ENCODE measurements at regions not wholly inside any gene's neighbourhood (a gene's known extent, or its start where the extent isn't known, plus 50 kb on each side); places are given as distances from the start of the nearest gene placed in this dataset.

GRCh38 chr13:107738004-107738403 is 477.3 kb downstream of the LIG4 start:
- H3K4me3 Mint-ChIP-seq = no peak overlapping the region
- no peaks in the 10 kb centered on the region for H3K4me1 Mint-ChIP-seq (ENCODE audit: low read depth)
- H3K9me3 Mint-ChIP-seq = no peaks in the 10 kb centered on the region
- H3K27ac Mint-ChIP-seq = no peak overlapping the region
- no peaks in the 10 kb centered on the region for H3K27me3 Mint-ChIP-seq
- no peaks in the 10 kb centered on the region for H3K36me3 Mint-ChIP-seq (ENCODE audit: low read depth)

GRCh38 chr13:107736731-107737130 is 478.6 kb downstream of the LIG4 start:
- Mint-ChIP-seq H3K27ac (no peak overlapping the region), H3K4me3 (no peak overlapping the region), H3K9me3 (no peaks in the 10 kb centered on the region), H3K4me1 (ENCODE audit: low read depth) (no peaks in the 10 kb centered on the region), H3K27me3 (no peaks in the 10 kb centered on the region), H3K36me3 (ENCODE audit: low read depth) (no peaks in the 10 kb centered on the region)

- H3K4me3 Mint-ChIP-seq = no peak overlapping the region
- H3K36me3 Mint-ChIP-seq (ENCODE audit: low read depth) = no peaks in the 10 kb centered on the region
- H3K4me1 Mint-ChIP-seq (ENCODE audit: low read depth) = no peaks in the 10 kb centered on the region
- H3K27me3 Mint-ChIP-seq = no peaks in the 10 kb centered on the region
- no peak overlapping the region for H3K27ac Mint-ChIP-seq
- H3K9me3 Mint-ChIP-seq = no peaks in the 10 kb centered on the region
Observed at GRCh38 chr13:107736170-107736569, 479.2 kb downstream of the LIG4 start.

- Mint-ChIP-seq H3K4me1 (ENCODE audit: low read depth) (no peaks in the 10 kb centered on the region), H3K27me3 (no peaks in the 10 kb centered on the region), H3K36me3 (ENCODE audit: low read depth) (no peaks in the 10 kb centered on the region), H3K9me3 (no peaks in the 10 kb centered on the region), H3K27ac (no peak overlapping the region), H3K4me3 (no peak overlapping the region)
Observed at GRCh38 chr13:107734891-107735625, 480.3 kb downstream of the LIG4 start.

- H3K27ac Mint-ChIP-seq = no peak overlapping the region
Observed at GRCh38 chr13:107733276-107733675, 482.1 kb downstream of the LIG4 start.

GRCh38 chr13:107730813-107731212 is 484.5 kb downstream of the LIG4 start:
- Mint-ChIP-seq H3K9me3 (peaks cover 3% of the 10 kb centered on the region), H3K36me3 (ENCODE audit: low read depth) (no peaks in the 10 kb centered on the region), H3K27ac (no peak overlapping the region), H3K4me1 (ENCODE audit: low read depth) (no peaks in the 10 kb centered on the region), H3K27me3 (no peaks in the 10 kb centered on the region), H3K4me3 (no peak overlapping the region)

More at GRCh38 chr13:107733276-107733675, 482.1 kb downstream of the LIG4 start:
- no peaks in the 10 kb centered on the region for H3K27me3 Mint-ChIP-seq
- H3K9me3 Mint-ChIP-seq = no peaks in the 10 kb centered on the region
- no peak overlapping the region for H3K4me3 Mint-ChIP-seq
- no peaks in the 10 kb centered on the region for H3K4me1 Mint-ChIP-seq (ENCODE audit: low read depth)
- H3K36me3 Mint-ChIP-seq (ENCODE audit: low read depth) = no peaks in the 10 kb centered on the region

- Mint-ChIP-seq H3K27me3 (no peaks in the 10 kb centered on the region), H3K9me3 (peaks cover 12% of the 10 kb centered on the region), H3K27ac (no peak overlapping the region), H3K36me3 (ENCODE audit: low read depth) (no peaks in the 10 kb centered on the region), H3K4me3 (no peak overlapping the region), H3K4me1 (ENCODE audit: low read depth) (no peaks in the 10 kb centered on the region)
Observed at GRCh38 chr13:107721125-107721869, 494.0 kb downstream of the LIG4 start.

- H3K4me3 Mint-ChIP-seq = no peak overlapping the region
- no peaks in the 10 kb centered on the region for H3K36me3 Mint-ChIP-seq (ENCODE audit: low read depth)
- H3K4me1 Mint-ChIP-seq (ENCODE audit: low read depth) = no peaks in the 10 kb centered on the region
- peaks cover 12% of the 10 kb centered on the region for H3K9me3 Mint-ChIP-seq
- H3K27me3 Mint-ChIP-seq = no peaks in the 10 kb centered on the region
- H3K27ac Mint-ChIP-seq = no peak overlapping the region
Observed at GRCh38 chr13:107716741-107717140, 498.6 kb downstream of the LIG4 start.

- Mint-ChIP-seq H3K27ac (no peak overlapping the region), H3K27me3 (no peaks in the 10 kb centered on the region), H3K36me3 (ENCODE audit: low read depth) (no peaks in the 10 kb centered on the region), H3K9me3 (peaks cover 12% of the 10 kb centered on the region), H3K4me3 (no peak overlapping the region), H3K4me1 (ENCODE audit: low read depth) (no peaks in the 10 kb centered on the region)
Observed at GRCh38 chr13:107716241-107716640, 499.1 kb downstream of the LIG4 start.

GRCh38 chr13:107715496-107715895 is 499.8 kb downstream of the LIG4 start:
- Mint-ChIP-seq H3K9me3 (peaks cover 12% of the 10 kb centered on the region), H3K27me3 (no peaks in the 10 kb centered on the region), H3K4me1 (ENCODE audit: low read depth) (no peaks in the 10 kb centered on the region), H3K27ac (no peak overlapping the region), H3K36me3 (ENCODE audit: low read depth) (no peaks in the 10 kb centered on the region), H3K4me3 (no peak overlapping the region)

- H3K9me3 Mint-ChIP-seq = peaks cover 3% of the 10 kb centered on the region
- no peak overlapping the region for H3K4me3 Mint-ChIP-seq
- H3K4me1 Mint-ChIP-seq (ENCODE audit: low read depth) = no peaks in the 10 kb centered on the region
- H3K36me3 Mint-ChIP-seq (ENCODE audit: low read depth) = no peaks in the 10 kb centered on the region
- no peaks in the 10 kb centered on the region for H3K27me3 Mint-ChIP-seq
- H3K27ac Mint-ChIP-seq = no peak overlapping the region
Observed at GRCh38 chr13:107713314-107713713, 502.0 kb downstream of the LIG4 start.

GRCh38 chr13:107712145-107712860 is 503.0 kb downstream of the LIG4 start:
- Mint-ChIP-seq H3K27me3 (no peaks in the 10 kb centered on the region), H3K4me3 (no peak overlapping the region), H3K27ac (no peak overlapping the region), H3K9me3 (peaks cover 3% of the 10 kb centered on the region), H3K4me1 (ENCODE audit: low read depth) (no peaks in the 10 kb centered on the region), H3K36me3 (ENCODE audit: low read depth) (no peaks in the 10 kb centered on the region)

- no peaks in the 10 kb centered on the region for H3K36me3 Mint-ChIP-seq (ENCODE audit: low read depth)
- H3K4me1 Mint-ChIP-seq (ENCODE audit: low read depth) = no peaks in the 10 kb centered on the region
- no peak overlapping the region for H3K4me3 Mint-ChIP-seq
- peaks cover 7% of the 10 kb centered on the region for H3K9me3 Mint-ChIP-seq
- no peak overlapping the region for H3K27ac Mint-ChIP-seq
- H3K27me3 Mint-ChIP-seq = no peaks in the 10 kb centered on the region
Observed at GRCh38 chr13:107690181-107690580, 525.2 kb downstream of the LIG4 start.

GRCh38 chr13:107685876-107686275 is 529.5 kb downstream of the LIG4 start:
- Mint-ChIP-seq H3K36me3 (ENCODE audit: low read depth) (no peaks in the 10 kb centered on the region), H3K4me1 (ENCODE audit: low read depth) (no peaks in the 10 kb centered on the region), H3K9me3 (peaks cover 7% of the 10 kb centered on the region), H3K27ac (no peak overlapping the region), H3K4me3 (no peak overlapping the region), H3K27me3 (no peaks in the 10 kb centered on the region)

GRCh38 chr13:107681600-107681999 is 533.7 kb downstream of the LIG4 start:
- Mint-ChIP-seq H3K4me3 (no peak overlapping the region), H3K4me1 (ENCODE audit: low read depth) (no peaks in the 10 kb centered on the region), H3K9me3 (peaks cover 4% of the 10 kb centered on the region), H3K27me3 (no peaks in the 10 kb centered on the region), H3K27ac (no peak overlapping the region), H3K36me3 (ENCODE audit: low read depth) (no peaks in the 10 kb centered on the region)

Measured in stimulated activated naive CD8-positive, alpha-beta T cell treated with anti-CD3 and anti-CD28 coated beads, Interleukin-15, Interleukin-2, amounts not matched to agents 100 ng/mL and 50 ng/mL, for 24 hours (primary cell).